Choroid plexus epithelial cell (primary cell): ENCODE measurements at regions not wholly inside any gene's neighbourhood (a gene's known extent, or its start where the extent isn't known, plus 50 kb on each side); places are given as distances from the start of the nearest gene placed in this dataset.

Source experiments
- DNase-seq: peaks from one replicate; pipeline ENCODE4 v3.0.0-alpha.2; 2010; ENCODE audit warnings: low read depth
- H3K4me3 ChIP-seq: 2 replicates; pipeline ENCODE4 v1.5.1; 2011; ENCODE audit warnings: low read depth, mild to moderate bottlenecking, control low read depth, low read length, moderate library complexity
- CTCF ChIP-seq: conservative IDR thresholded peaks from 2 replicates; pipeline ENCODE4 v1.5.1; 2011; ENCODE audit warnings: low read depth, mild to moderate bottlenecking, control low read depth, inconsistent platforms, low read length, moderate library complexity

- no peak overlapping the region for H3K4me3 ChIP-seq
- TF ChIP-seq CTCF: no peak
- DNase-seq: no peak
Measured at GRCh38 chr4:36394352-36394903, 113.0 kb downstream of the DTHD1 start.

- TF ChIP-seq CTCF: peak; percentile 58
- H3K4me3 ChIP-seq: no peak overlapping the region
- DNase-seq: peak; percentile 27
Measured at GRCh38 chr4:36399762-36400353, 118.4 kb downstream of the DTHD1 start.

GRCh38 chr4:36402008-36402758 is 120.8 kb downstream of the DTHD1 start:
- no peak for DNase-seq
- no peak for TF ChIP-seq CTCF
- no peak overlapping the region for H3K4me3 ChIP-seq

- H3K4me3 ChIP-seq: no peak overlapping the region
- TF ChIP-seq CTCF: no peak
- DNase-seq: no peak
Measured at GRCh38 chr4:36411338-36411737, 129.9 kb downstream of the DTHD1 start.

GRCh38 chr4:36414248-36414647 is 132.8 kb downstream of the DTHD1 start:
- no peak overlapping the region for H3K4me3 ChIP-seq
- no peak for TF ChIP-seq CTCF
- no peak for DNase-seq

- no peak for DNase-seq
- no peak overlapping the region for H3K4me3 ChIP-seq
- no peak for TF ChIP-seq CTCF
Measured at GRCh38 chr4:36417146-36417545, 135.7 kb downstream of the DTHD1 start.

- no peak for DNase-seq
- H3K4me3 ChIP-seq: no peak overlapping the region
- TF ChIP-seq CTCF: no peak
Measured at GRCh38 chr4:36420111-36420679, 138.8 kb downstream of the DTHD1 start.
